Renal cortex interstitium (tissue), 11 donors: ENCODE measurements at regions not wholly inside any gene's neighbourhood (a gene's known extent, or its start where the extent isn't known, plus 50 kb on each side); places are given as distances from the start of the nearest gene placed in this dataset.
"Not testable (repeated sequence)": the region's sequence is repeated elsewhere in the genome, so short reads cannot be mapped to it uniquely, and the experiment has no call there.

Experiments
- DNase-seq, 11 donors: peaks; one replicate each; pipeline ENCODE4 v3.0.0-alpha.2; 2013; ENCODE audit warnings: low read depth in 9 of 11, low spot score in 4 of 11; ENCODE audit errors: extremely low read depth in 1 of 11

DNA sequence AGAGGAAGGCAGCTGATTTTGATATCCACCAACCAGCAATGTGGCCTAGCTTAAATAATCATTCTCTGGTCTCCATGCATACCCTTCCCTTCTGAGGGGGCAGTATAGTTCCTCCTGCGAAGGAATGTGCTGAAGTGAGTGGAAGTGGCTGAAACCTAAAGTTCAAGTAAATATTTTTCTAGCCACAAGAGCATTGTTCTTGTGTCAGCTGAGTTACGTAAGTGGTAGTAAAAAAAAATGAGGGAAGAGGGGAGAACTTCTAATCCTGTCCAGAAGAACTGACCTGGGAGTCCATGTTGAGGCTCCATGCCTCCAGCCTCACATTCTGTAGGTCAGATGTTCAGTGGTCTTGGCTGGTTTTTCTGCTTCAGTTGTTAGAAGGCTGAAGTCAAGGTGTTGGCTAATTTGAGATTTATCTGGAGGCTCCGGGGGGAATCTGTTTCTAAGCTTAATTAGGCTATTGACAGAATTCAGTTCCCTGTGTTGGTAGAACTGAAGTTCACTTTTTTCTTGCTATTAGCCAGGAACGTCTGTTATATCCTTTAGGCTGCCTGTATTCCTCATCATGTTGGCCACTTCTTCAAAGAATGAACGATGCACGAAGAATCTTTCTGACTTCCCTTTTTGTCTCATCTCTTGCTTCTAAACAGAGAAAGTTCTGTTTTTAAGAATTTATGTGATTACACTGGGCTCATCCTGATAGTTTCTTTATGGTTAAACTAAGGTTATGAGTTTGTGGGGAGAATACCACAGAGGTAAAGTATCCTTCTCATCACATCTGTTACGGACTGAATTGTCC, 207.1 kb upstream of the PRSS16 start:
- DNase-seq = no peak

DNA sequence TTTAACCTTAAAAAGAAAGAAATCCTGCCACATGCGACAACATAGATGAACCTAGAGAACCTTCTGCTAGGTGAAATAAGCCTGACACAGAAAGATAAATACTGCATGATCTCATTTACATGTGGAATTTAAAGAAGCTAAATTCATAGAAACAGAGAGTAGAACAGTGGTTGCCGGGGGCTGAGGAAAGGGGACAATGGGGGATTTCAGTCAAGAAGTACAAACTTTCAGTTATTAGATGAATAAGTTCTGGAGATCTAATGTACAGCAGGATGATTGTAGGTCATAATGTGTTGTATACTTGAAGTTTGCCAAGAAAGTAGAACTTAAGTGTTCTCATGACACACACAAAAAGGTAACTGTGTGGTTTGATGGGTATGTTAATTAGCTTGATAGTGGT, 204.3 kb upstream of the PRSS16 start:
- DNase-seq = no peak

DNA sequence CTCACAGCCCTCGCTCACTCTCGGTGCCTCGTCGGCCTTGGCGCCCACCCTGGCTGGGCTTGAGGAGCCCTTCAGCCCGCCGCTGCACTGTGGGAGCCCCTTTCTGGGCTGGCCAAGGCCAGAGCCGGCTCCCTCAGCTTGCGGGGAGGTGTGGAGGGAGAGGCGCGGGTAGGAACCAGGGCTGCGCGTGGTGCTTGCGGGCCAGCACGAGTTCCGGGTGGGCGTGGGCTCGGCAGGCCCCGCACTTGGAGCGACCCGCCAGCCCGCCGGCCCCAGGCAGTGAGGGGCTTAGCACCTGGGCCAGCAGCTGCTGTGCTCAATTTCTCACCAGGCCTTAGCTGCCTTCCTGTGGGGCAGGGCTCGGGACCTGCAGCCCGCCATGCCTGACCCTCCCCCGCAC, 202.4 kb upstream of the PRSS16 start:
- DNase-seq = not testable (repeated sequence)

DNA sequence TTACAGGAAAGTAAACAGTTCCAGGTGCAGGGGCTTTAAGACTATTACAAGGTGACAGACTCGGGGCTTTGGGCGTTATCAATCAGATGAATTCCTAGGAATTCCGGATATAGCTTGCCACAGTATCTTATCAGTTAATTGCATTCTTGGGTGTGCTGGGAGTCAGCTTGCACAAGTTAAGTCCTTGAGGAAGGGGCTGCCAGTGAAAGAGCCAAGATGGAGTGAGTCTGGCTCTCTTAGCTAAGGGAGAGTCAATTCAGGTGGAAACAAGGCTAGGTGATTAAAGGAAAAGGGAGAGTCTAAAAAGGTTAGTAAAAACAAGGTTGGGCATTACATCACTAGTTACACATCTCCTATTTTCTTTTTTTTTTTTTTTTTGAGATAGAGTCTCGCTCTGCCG, 199.8 kb upstream of the PRSS16 start:
- not testable (repeated sequence) for DNase-seq

DNA sequence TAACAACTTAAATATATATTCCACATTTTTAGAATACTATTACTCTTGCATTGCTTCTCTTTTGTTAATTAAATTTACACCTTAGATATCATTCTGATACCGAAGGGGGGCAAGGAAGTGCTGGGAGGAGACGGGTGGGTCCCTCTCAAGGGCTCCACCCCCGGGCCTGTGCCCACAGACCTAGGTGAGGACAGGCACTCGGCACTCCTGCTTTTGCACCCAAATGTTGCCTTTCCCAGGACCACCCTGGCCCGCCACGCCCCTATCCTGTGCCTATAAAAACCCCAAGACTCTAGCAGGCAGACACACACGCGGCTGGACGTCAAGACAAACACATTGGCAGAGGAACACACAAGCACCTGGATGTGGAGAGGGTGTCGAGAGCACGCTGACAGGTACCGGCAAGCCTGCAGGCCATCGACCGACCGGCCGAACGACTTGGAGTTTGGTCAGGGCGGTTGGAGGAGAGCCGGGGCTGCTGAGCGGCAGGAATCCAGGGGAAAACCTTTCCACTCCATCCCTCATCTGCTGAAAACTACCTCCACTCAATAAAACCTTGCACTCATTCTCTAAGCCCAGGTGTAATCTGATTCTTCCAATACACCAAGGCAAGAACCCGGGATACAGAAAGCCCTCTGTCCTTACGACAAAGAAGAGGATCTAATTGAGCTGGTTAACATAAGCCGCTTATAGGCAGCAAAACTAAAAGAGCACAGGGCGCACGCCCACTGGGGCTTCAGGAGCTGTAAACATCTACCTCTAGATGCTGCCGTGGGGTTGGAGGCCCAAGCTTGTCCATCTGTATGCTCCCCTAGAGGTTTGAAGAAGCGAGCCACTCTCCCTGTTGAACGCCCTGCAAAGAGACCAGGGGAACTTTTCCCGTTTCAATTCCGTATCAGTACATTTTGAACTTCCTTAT, 197.4 kb upstream of the PRSS16 start:
- no peak for DNase-seq

DNA sequence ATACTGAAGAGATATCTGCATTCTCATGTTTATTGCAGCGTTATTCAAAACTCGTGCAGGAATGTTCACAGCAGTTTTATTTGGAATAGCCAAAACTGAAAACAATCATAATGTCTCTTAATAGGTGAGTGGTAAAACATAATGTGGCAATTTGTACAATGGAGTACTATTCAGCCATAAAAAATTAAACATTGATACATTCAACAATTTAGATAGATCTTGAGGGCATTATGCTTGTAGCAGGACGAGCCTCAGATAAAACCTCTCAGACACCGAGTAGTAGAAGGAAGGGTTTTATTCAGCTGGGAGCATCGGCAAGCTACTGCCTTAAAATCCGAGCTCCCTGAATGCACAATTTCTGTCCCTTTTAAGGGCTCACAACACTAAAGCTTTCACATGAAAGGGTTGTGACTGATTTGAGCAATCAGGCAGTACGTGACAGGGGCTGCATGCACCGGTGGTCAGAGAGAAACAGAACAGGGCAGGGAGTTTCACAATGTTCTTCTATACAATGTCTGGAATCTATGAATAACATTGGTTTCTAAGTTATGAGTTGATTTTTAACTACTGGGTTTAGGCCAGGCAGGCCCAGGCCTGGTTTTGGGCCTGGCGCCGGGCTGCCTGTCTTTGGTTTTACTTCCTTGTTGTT, 195.3 kb upstream of the PRSS16 start:
- DNase-seq = peak in 1 of 11 donors; percentile 9

DNA sequence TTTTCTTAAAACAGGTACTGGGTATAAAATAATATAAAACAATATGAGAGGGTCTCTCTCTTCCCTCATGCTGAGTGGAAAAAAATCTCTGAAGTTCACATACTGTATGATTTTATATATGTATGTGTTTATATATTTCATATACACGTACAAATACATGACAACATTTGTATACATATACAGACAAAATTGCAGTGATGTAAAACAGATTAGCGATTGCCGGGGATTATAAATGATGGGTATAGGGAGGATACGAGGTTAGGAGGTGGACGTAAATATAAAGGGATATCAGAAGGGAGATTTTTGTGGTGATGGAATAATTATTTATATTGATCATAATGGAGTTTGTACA, 194.8 kb upstream of the PRSS16 start:
- no peak for DNase-seq

DNA sequence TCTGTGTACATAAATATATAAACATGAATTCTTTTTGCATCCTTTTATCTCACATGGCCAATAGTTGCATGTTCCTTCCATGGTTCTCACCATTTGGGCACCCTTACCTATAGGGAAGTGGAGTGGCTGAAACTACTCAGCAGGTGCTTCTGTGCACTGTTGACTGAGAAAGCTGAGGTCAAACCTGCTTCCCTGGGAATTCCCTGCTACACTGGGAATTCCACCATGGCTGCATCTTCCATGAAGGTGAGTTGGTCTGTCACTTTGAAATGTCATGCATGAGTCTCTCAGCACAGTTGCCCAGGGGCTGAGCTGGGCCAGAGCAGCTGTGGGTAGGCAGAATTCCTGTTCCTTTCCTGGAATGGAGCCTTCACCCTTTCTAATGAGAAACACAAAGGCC, 193.8 kb upstream of the PRSS16 start:
- no peak for DNase-seq

DNA sequence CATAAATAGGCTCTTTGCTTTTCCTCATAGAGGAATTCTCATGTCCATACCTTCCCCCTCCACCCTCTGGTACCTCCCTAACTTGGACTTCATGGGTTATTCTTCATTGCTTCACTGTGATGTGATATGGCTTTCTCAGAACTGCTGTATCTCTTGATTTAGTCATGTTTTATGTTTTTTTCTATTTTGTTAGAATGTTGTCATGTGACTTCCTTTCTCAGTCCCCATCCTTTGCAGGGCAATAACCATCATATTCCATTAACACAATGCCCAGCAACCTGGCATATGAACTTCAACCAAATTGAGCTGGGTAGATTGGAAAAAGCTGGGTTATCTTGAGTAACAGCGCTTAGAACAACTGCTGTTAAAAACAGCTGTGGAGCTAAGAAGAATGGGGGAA, 190.9 kb upstream of the PRSS16 start:
- DNase-seq = no peak

DNA sequence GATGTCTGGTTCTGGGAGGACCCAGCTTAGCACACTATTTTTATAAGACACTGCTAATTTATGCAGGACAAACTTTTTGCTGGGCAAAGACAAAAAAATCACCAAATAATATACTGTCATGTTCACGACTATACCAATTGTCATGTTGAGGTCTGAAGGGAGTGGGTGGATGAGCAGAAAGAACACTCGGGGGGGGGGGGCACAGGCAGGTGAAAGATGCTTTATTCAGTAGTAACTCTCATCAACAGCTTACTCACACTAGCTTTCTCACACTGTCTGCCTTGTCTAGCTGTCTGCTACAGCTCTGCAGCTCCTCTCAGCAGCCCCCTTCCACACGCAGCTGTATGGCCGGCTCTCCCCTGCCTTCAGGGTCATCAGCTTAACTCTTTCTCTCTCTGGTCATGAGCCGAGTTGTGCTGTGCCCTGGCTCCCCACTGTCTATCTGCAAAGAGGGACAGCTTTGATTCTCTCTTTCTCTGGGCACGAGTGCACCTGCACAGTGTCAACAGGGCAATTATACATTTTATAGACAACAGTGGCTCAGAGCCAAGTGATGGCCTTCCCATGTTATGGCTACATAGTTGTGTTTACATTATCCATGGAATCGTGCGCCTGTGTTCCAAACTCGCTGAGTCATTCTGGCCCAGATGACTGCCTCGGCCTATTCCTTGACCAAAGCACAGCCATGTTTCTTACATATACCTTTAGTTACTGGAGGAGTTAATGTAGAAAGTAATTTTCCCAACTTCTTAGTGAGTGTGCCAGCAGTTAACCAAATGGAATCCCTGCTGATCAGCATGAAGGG, 187.7 kb upstream of the PRSS16 start:
- no peak for DNase-seq

DNA sequence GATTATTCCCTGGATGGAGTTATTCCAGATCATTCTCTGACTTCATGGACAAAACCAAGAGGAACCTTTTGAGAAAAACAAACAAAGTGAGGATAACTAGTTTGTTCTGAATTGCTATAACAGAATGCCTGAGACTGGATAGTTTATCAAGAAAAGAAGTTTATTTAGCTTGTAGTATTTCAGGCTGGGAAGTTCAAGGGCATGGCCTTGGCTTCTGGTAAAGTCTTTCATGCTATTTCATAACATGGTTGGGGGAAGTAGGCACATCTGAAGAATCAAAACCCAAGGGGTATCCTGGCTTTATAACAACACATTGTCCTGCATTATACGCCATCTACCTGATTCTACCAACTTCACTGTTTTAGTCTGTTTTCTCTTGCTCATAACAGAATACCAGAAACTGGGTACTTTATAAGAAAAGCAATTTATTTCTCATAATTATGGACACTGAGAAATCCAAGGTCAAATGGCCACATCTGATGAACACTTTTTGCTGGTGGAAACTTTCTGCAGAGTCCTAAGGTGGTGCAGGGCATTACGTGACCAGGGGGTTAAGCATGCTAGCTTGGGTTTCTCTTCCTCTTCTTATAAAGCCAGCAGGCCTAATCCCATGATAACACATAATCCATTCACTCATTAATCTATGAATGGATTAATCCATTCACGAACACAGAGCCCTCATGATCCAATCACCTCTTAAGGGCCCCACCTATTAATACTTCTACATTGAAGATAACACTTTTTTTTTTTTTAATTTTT, 186.1 kb upstream of the PRSS16 start:
- DNase-seq = no peak

DNA sequence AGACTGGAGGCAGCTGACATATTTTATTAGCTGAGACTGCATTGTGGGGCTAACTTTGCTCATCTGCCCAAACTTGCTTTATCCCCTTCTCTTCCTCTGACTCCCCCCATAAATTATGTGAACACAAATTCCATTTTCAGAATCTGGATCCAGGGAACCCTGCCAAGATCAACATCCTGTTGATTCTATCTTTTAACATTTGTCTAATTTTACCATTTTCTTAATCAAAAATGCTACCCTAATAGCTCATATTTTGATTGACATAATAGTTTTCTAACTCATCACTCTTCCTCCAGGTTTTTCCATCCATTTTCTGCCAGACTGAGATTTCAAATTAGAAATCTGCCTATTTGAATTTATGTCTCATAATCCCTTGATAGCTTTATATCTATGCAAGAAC, 184.7 kb upstream of the PRSS16 start:
- no peak for DNase-seq

DNA sequence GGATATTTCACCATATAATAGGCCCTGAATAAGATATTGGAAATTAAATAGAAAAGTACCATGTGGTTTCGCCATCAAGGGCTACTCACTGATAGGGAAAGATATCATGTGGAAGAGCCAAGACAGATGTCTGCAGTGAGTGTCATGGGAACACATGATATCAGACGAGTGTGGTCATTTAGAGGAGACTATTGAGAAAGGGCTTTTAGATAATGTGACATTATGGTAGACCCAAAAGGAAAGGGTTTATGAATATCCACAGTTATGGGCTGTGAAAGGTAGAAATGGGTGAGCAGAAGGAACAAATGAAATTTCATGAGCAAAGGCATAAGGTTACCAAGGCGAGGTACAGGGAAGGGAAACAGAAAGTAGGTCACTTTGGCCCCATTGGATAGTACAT, 182.3 kb upstream of the PRSS16 start:
- no peak for DNase-seq

DNA sequence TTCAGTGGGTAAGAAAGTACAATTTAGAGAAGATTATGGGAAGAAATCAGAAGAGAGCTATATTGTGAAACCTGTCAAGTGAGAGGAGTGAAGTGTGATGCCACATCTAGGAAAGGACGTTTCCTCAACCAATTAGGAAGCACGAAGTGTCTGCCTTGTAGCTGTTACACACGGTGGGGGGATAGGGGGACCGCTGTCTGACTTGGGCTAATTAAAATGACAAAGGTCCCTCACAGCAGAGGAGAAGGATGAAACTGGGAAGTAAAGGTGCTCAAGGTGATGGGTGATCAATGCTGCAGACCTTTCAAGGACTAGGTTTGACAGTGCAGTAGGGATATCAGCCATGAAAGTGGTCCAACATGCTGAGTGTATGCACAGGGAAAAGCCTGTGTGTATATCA, 181.1 kb upstream of the PRSS16 start:
- no peak for DNase-seq

DNA sequence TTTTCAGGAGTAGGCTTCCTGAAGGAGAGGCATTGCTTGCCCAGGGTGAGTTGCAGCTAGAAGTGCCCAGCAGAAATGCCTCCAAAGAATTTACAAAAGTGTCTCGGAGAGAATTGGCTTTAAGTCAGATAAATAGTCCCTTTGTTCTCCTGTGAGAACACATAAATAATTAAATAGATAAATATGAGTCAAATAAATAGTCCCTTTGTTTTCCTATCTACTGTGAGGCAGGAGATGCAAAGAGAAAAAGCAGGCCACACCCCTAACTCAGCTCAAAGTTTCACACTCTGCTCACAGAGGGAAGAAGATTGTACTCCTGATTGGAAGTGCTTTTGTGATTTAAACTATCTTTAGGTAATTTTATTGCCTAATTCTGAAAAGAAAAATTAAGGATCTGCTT, 180.7 kb upstream of the PRSS16 start:
- DNase-seq = no peak

DNA sequence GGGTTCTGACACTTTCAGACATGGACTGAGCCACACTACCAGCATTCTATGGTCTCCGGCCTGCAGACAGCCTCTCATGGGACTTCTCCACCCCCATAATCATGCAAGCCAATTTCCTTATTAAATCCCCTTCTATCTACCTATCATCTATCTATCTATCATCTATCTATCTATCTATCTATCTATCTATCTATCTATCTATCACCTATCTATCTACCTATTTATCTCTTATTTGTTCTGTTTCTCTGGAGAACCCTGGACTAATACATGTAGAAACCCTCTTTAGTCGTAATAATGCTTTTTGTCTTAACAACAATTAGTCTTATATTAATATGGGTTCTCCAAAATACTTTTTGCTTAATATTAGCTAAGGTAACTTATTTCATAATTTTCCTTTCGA, 174.1 kb upstream of the PRSS16 start:
- DNase-seq = no peak

DNA sequence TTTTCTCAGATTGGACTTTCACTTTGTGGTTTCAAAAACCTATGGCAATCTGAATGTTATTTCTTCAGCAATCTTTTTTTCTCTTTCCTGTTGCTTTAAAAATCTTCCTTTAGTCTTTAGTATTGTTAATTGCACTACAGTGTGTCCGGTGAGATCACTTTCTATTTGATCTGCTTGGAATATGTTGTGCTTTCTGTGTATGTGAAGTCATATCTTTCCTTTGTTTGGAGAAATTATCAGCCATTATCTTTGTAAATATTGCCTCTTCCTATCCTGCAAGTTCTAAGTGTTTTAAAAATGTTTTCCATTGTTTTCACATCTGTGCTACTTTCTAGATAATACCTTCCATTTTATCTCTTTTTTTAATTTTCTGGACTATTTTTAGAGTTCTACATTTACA, 171.4 kb upstream of the PRSS16 start:
- DNase-seq = no peak

DNA sequence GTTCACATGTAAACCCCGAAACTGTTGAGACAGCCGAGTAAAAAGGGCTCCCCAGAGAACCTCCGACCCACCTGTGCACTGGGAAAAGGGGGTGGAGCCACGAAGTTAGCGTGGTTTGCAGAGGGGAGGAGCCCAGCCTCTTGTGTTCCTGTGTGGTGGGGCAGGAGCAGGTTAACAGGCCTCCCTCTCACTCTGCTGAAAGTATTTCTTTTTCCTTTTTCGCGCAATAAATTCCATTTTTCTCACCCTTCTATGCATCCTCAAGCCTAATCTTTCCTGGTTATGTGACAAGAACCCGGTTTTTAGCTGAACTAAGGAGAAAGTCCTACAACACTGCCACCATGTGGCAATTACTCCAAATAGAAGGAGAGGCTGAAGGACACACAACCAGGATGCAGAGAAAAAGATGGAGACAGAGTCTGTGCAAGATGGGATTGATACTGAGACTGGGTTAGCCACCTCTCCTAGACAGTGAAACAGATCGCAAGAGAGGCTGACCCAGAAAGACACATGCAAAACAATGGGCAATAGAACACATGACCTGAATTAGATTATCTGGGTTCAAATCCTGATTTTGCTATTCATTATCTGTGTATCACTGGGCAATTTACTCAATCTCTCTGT, 168.7 kb upstream of the PRSS16 start:
- peak in 10 of 11 donors; percentile 43 to 70 (median 54) for DNase-seq
